Thyroid gland (tissue), 4 donors: ENCODE measurements at regions not wholly inside any gene's neighbourhood (a gene's known extent, or its start where the extent isn't known, plus 50 kb on each side); places are given as distances from the start of the nearest gene placed in this dataset.

Experiments used
- POLR2A ChIP-seq, 2 donors: fragments of 450-650 bp; IDR thresholded peaks; one replicate each; pipeline ENCODE4 v1.6.1; 2017; ENCODE audit warnings: antibody characterized with exemption in 2 of 2, mild to moderate bottlenecking in 2 of 2, moderate library complexity in 1 of 2
- TF ChIP-seq, protein P1 (sequence below), 6 experiments: fragments of 200-600 bp in 3 of 6; fragments of 450-650 bp in 3 of 6; sonication (generic) in 3 of 6; IDR thresholded peaks; one replicate each; pipeline ENCODE4 v1.5.1; 2016 to 2019; ENCODE audit warnings: antibody characterized with exemption in 6 of 6, mild to moderate bottlenecking in 2 of 6, inconsistent platforms in 1 of 6, moderate library complexity in 1 of 6

DNA sequence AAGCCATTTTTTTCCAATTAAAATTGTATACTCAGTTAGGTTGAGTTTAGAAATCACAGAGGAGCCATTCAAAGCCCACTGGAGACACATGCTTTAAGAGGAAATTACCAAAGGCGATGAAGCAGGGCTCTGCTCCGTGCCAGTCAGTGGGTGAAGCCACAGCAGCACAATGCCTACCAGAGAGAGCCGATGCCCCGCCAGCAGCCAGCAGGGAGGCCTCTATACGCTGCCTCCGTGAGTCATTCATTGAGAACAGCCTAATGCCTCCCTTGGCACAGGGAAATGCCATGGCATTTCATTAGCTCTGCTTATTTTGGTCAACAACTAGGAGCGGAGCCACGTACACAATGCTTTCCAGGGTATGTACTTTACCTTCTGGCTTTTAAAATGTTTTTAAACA is 197.8 kb upstream of the FRMD6 start:
- TF ChIP-seq, protein P1, sequence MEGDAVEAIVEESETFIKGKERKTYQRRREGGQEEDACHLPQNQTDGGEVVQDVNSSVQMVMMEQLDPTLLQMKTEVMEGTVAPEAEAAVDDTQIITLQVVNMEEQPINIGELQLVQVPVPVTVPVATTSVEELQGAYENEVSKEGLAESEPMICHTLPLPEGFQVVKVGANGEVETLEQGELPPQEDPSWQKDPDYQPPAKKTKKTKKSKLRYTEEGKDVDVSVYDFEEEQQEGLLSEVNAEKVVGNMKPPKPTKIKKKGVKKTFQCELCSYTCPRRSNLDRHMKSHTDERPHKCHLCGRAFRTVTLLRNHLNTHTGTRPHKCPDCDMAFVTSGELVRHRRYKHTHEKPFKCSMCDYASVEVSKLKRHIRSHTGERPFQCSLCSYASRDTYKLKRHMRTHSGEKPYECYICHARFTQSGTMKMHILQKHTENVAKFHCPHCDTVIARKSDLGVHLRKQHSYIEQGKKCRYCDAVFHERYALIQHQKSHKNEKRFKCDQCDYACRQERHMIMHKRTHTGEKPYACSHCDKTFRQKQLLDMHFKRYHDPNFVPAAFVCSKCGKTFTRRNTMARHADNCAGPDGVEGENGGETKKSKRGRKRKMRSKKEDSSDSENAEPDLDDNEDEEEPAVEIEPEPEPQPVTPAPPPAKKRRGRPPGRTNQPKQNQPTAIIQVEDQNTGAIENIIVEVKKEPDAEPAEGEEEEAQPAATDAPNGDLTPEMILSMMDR (IDR thresholded peaks at IDR 0.05), result no peak
- TF ChIP-seq POLR2A (IDR thresholded peaks at IDR 0.05), result no peak
